BLaER1 (cell line): ENCODE measurements at regions not wholly inside any gene's neighbourhood (a gene's known extent, or its start where the extent isn't known, plus 50 kb on each side); places are given as distances from the start of the nearest gene placed in this dataset.

Source experiments
- H3K27ac ChIP-seq: shearing (Covaris generic); formaldehyde crosslinking; 2 replicates; pipeline ENCODE4 v1.8.1; 2022
- H3K27me3 ChIP-seq: shearing (Covaris generic); formaldehyde crosslinking; 2 replicates; pipeline ENCODE4 v1.8.1; 2022
- H3K36me3 ChIP-seq: shearing (Covaris generic); formaldehyde crosslinking; 2 replicates; pipeline ENCODE4 v1.8.1; 2022
- H3K4me1 ChIP-seq: shearing (Covaris generic); formaldehyde crosslinking; 2 replicates; pipeline ENCODE4 v1.8.1; 2022
- H3K4me2 ChIP-seq: shearing (Covaris generic); formaldehyde crosslinking; 2 replicates; pipeline ENCODE4 v1.8.1; 2022
- H3K4me3 ChIP-seq: shearing (Covaris generic); formaldehyde crosslinking; 2 replicates; pipeline ENCODE4 v1.8.1; 2022
- H3K9ac ChIP-seq: shearing (Covaris generic); formaldehyde crosslinking; 2 replicates; pipeline ENCODE4 v1.8.1; 2022
- H3K9me3 ChIP-seq: shearing (Covaris generic); formaldehyde crosslinking; 2 replicates; pipeline ENCODE4 v1.8.1; 2022
- H4K20me1 ChIP-seq: shearing (Covaris generic); formaldehyde crosslinking; 2 replicates; pipeline ENCODE4 v1.8.1; 2022
- Cebpa-rat ChIP-seq: shearing (Covaris generic); IDR thresholded peaks from 2 replicates; pipeline ENCODE4 v1.8.1; 2022

DNA sequence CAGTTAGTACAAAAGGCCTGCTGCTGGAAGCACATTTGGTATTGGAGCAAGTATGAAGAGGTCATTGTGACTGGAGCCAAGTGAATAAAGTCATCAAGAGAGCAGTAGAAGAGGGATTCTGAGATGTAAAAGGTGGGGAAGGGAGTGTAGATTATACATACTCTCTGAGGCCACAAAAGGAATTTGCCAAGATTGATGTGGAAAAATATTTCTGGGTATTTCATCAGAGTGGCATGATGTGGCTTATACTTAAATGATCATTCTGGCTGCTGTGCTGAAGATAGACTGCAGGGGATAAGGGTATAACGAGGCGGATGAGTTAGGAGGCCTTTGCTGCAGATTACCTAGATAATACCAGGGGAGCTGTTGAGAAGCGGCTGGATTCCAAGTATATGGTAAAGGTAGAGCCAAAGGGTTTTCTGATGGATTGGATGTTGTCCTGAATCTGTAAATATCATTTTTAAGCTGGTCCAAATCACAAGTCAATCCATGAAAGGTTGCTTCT is 231.8 kb upstream of the AGA start:
- TF ChIP-seq Cebpa-rat, result no peak
- no peaks in the 10 kb centered on the region for H3K4me1 ChIP-seq
- no peak overlapping the region for H3K9ac ChIP-seq
- H4K20me1 ChIP-seq, result no peaks in the 10 kb centered on the region
- H3K4me2 ChIP-seq, result no peak overlapping the region
- no peaks in the 10 kb centered on the region for H3K27me3 ChIP-seq
- H3K36me3 ChIP-seq, result no peaks in the 10 kb centered on the region
- no peak overlapping the region for H3K4me3 ChIP-seq
- no peak overlapping the region for H3K27ac ChIP-seq
- no peaks in the 10 kb centered on the region for H3K9me3 ChIP-seq

GRCh38 chr4:177680308-177680707 is 238.1 kb upstream of the AGA start:
- Histone ChIP-seq H4K20me1 (no peaks in the 10 kb centered on the region), H3K27ac (no peak overlapping the region), H3K4me3 (no peak overlapping the region), H3K9me3 (no peaks in the 10 kb centered on the region), H3K9ac (no peak overlapping the region), H3K4me2 (no peak overlapping the region), H3K27me3 (no peaks in the 10 kb centered on the region), H3K4me1 (no peaks in the 10 kb centered on the region), H3K36me3 (no peaks in the 10 kb centered on the region)
- no peak for TF ChIP-seq Cebpa-rat

GRCh38 chr4:177681902-177682301 is 239.7 kb upstream of the AGA start:
- Histone ChIP-seq H3K4me3 (no peak overlapping the region), H3K27me3 (no peaks in the 10 kb centered on the region), H3K36me3 (no peaks in the 10 kb centered on the region), H3K4me2 (no peak overlapping the region), H3K27ac (no peak overlapping the region), H4K20me1 (no peaks in the 10 kb centered on the region), H3K9me3 (no peaks in the 10 kb centered on the region), H3K9ac (no peak overlapping the region), H3K4me1 (no peaks in the 10 kb centered on the region)
- TF ChIP-seq Cebpa-rat, result no peak

DNA sequence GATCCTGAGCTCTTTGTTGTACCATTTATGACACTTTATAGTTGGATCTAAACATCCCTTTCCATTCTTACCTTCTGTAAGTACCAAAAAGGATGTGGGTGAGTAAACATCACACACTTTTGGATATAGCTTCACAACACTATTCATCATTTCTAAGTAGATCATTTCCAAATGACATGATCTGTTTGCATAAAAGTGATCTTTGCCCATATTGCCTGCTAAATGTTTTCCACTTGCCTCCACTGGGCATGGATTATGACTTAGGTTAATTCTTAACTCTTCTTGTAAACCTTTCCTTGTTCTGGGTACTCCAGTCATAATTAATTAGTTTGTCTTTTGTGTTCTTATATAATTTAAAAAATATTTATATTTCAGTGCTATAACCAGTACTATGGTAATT is 244.9 kb upstream of the AGA start:
- H3K4me2 ChIP-seq, result no peak overlapping the region
- no peaks in the 10 kb centered on the region for H4K20me1 ChIP-seq
- H3K27ac ChIP-seq, result no peak overlapping the region
- H3K9ac ChIP-seq, result no peak overlapping the region
- no peaks in the 10 kb centered on the region for H3K9me3 ChIP-seq
- no peaks in the 10 kb centered on the region for H3K36me3 ChIP-seq
- H3K4me3 ChIP-seq, result no peak overlapping the region
- H3K4me1 ChIP-seq, result no peaks in the 10 kb centered on the region
- no peak for TF ChIP-seq Cebpa-rat
- H3K27me3 ChIP-seq, result no peaks in the 10 kb centered on the region

DNA sequence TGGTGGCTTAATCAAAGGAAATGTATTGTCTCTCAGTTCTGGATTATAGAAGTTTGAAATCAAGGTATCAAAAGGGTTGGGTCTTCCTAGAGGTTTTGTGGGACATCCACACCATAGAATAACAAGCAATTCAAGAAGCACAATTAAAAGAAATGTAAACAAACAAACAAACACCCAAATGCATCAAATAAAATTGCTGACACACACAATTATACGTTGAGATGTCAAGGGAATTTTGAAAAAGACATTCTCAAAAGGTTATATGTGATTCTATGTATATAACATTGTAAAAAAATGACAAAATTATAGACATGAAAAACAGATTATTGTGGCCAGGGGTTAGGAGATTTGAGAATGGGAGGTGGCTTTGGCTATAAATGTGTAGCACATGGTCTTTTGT is 250.7 kb upstream of the AGA start:
- no peak for TF ChIP-seq Cebpa-rat
- H3K4me2 ChIP-seq, result no peak overlapping the region
- no peaks in the 10 kb centered on the region for H3K36me3 ChIP-seq
- no peaks in the 10 kb centered on the region for H4K20me1 ChIP-seq
- no peak overlapping the region for H3K27ac ChIP-seq
- no peaks in the 10 kb centered on the region for H3K4me1 ChIP-seq
- H3K4me3 ChIP-seq, result no peak overlapping the region
- H3K9me3 ChIP-seq, result no peaks in the 10 kb centered on the region
- no peaks in the 10 kb centered on the region for H3K27me3 ChIP-seq
- H3K9ac ChIP-seq, result no peak overlapping the region

DNA sequence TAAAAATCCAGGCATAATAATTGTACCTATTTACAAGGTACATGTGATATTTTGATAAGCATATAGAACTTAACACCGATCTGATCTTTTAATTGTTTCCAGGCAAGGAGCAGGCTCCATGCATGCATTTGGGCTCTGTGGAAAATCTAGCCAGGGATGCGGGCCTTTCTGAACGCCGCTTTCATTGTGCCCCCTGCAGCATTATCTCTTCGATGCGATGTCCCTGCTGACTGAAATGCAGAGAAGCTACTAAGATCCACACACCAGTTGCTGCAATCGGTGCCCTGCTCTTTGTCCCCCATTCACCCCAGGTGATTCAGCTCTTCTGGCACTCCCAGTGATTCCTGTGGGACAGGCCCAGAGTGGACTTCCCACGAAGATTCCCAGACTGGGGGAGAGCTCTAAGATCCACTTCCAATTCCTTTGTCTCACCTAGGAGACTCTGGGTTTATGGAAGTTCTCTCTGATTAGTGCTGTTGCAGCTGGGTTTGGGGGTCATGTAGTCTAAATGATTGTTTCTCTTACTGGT is 254.3 kb upstream of the AGA start:
- Histone ChIP-seq H3K36me3 (no peaks in the 10 kb centered on the region), H3K4me1 (no peaks in the 10 kb centered on the region), H3K4me3 (no peak overlapping the region), H4K20me1 (no peaks in the 10 kb centered on the region), H3K9me3 (no peaks in the 10 kb centered on the region), H3K27me3 (no peaks in the 10 kb centered on the region), H3K27ac (no peak overlapping the region), H3K4me2 (no peak overlapping the region), H3K9ac (no peak overlapping the region)
- no peak for TF ChIP-seq Cebpa-rat

- Histone ChIP-seq H3K4me1 (no peaks in the 10 kb centered on the region), H4K20me1 (no peaks in the 10 kb centered on the region), H3K4me2 (no peak overlapping the region), H3K4me3 (no peak overlapping the region), H3K9me3 (no peaks in the 10 kb centered on the region), H3K36me3 (no peaks in the 10 kb centered on the region), H3K9ac (no peak overlapping the region), H3K27me3 (no peaks in the 10 kb centered on the region), H3K27ac (no peak overlapping the region)
- TF ChIP-seq Cebpa-rat, result no peak
These were observed 257.4 kb upstream of the AGA start for GRCh38 chr4:177699365-177700213.

DNA sequence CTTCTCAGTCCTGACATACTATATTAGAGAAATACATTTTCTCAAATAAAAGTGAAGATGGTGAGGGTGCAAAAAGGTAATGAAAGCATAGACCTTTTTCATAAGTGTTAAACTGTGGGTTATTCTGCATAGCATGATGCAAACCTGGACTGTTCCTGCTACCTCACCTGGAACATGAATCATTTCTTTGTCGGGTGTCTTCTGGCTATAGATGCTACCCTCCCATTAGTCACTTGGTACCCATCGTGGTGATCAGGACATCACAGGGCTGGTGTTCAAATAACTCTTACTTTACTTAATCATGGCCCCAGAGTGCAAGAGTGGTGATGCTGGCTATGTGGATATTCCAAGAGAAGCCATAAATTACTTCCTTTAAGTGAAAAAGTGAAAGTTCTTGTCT is 264.7 kb upstream of the AGA start:
- Histone ChIP-seq H3K4me2 (no peak overlapping the region), H4K20me1 (no peaks in the 10 kb centered on the region), H3K36me3 (no peaks in the 10 kb centered on the region), H3K4me3 (no peak overlapping the region), H3K9me3 (no peaks in the 10 kb centered on the region), H3K4me1 (no peaks in the 10 kb centered on the region), H3K27me3 (no peaks in the 10 kb centered on the region), H3K9ac (no peak overlapping the region), H3K27ac (no peak overlapping the region)
- no peak for TF ChIP-seq Cebpa-rat

DNA sequence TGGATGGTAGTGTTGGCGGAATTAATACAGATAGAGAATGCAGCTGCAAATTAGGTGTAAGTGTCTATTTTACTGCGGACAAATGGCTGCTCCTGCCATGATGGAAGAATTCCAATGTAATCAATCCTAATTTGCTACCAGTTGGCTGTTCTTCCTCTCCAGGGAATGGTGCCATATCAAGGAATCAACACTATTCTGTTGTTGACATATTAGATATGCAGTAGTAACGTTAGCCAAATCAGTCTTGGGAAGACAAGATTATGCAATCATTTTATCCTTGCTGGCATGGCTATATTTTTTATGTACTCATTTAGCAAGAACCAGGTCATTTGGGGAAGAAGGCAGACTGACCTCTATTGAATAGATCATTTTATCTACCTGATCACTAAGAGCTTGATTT is 271.2 kb upstream of the AGA start:
- H3K4me2 ChIP-seq, result no peak overlapping the region
- no peak overlapping the region for H3K9ac ChIP-seq
- no peaks in the 10 kb centered on the region for H3K27me3 ChIP-seq
- no peak for TF ChIP-seq Cebpa-rat
- H3K4me1 ChIP-seq, result no peaks in the 10 kb centered on the region
- H4K20me1 ChIP-seq, result no peaks in the 10 kb centered on the region
- no peak overlapping the region for H3K27ac ChIP-seq
- H3K9me3 ChIP-seq, result no peaks in the 10 kb centered on the region
- H3K36me3 ChIP-seq, result no peaks in the 10 kb centered on the region
- H3K4me3 ChIP-seq, result no peak overlapping the region

DNA sequence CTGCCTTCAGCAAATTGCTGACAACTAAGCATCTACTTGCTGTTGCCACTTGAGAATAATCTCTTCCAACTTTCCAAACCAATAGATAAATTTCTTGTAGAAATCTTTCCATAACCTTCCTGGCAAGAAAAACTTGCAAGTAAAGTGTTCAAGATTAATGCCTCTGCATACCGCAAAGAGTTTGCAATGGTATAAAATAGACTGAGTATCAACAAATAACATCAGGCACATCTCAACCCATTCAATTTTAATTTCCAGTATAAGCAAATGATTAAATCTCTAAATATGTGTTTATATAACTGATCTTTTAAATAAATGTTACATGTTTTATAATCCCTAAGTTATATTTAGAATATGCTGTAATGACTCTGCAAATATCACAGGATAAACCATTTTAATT is 275.2 kb upstream of the AGA start:
- no peak overlapping the region for H3K4me2 ChIP-seq

More for the DNA sequence above, 275.2 kb upstream of the AGA start:
- no peaks in the 10 kb centered on the region for H4K20me1 ChIP-seq
- no peaks in the 10 kb centered on the region for H3K27me3 ChIP-seq
- H3K9ac ChIP-seq, result no peak overlapping the region
- H3K27ac ChIP-seq, result no peak overlapping the region
- TF ChIP-seq Cebpa-rat, result no peak
- H3K4me1 ChIP-seq, result no peaks in the 10 kb centered on the region
- H3K36me3 ChIP-seq, result no peaks in the 10 kb centered on the region
- H3K4me3 ChIP-seq, result no peak overlapping the region
- no peaks in the 10 kb centered on the region for H3K9me3 ChIP-seq
